ENCODE measurements at regions not wholly inside any gene's neighbourhood (a gene's known extent, or its start where the extent isn't known, plus 50 kb on each side); places are given as distances from the start of the nearest gene placed in this dataset.

DNA sequence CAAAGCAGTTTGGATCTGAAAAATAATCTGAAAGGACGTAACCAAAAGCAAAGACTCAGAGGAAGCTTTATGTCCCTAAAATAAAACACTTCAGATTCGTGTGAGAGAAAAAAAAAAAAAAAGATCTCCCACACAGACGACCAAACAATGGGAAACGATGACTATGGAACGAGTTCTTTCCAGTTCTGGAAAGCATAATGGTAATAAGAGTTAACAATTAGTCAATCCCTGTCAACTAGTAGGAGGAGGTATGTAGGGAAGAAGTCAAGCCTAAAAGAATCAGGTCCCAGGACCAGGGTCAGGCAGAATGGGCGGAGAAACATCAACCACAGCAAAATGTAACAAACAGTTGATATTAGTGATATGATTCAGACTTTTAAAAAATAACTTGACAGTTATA lies 170.3 kb upstream of the SETBP1 start:
- TF ChIP-seq, protein P1, sequence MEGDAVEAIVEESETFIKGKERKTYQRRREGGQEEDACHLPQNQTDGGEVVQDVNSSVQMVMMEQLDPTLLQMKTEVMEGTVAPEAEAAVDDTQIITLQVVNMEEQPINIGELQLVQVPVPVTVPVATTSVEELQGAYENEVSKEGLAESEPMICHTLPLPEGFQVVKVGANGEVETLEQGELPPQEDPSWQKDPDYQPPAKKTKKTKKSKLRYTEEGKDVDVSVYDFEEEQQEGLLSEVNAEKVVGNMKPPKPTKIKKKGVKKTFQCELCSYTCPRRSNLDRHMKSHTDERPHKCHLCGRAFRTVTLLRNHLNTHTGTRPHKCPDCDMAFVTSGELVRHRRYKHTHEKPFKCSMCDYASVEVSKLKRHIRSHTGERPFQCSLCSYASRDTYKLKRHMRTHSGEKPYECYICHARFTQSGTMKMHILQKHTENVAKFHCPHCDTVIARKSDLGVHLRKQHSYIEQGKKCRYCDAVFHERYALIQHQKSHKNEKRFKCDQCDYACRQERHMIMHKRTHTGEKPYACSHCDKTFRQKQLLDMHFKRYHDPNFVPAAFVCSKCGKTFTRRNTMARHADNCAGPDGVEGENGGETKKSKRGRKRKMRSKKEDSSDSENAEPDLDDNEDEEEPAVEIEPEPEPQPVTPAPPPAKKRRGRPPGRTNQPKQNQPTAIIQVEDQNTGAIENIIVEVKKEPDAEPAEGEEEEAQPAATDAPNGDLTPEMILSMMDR (IDR thresholded peaks at IDR 0.05): no peak
- no peak overlapping the region for H3K4me3 ChIP-seq
- H3K27ac ChIP-seq: no peak overlapping the region
- no peak for DNase-seq (ENCODE audit: low spot score)

- TF ChIP-seq, protein P1 (IDR thresholded peaks at IDR 0.05): no peak
- no peak overlapping the region for H3K4me3 ChIP-seq
- H3K27ac ChIP-seq: no peak overlapping the region
- no peak for DNase-seq (ENCODE audit: low spot score)
Measured at GRCh38 chr18:44513233-44513632, 167.5 kb upstream of the SETBP1 start.

- TF ChIP-seq, protein P1 (IDR thresholded peaks at IDR 0.05): no peak
- Histone ChIP-seq H3K27ac (no peak overlapping the region), H3K4me3 (no peak overlapping the region)
- DNase-seq (ENCODE audit: low spot score): no peak
Measured at GRCh38 chr18:44514106-44514505, 166.6 kb upstream of the SETBP1 start.

- DNase-seq (ENCODE audit: low spot score): no peak
- Histone ChIP-seq H3K4me3 (no peak overlapping the region), H3K27ac (no peak overlapping the region)
- TF ChIP-seq, protein P1 (IDR thresholded peaks at IDR 0.05): no peak
Measured at GRCh38 chr18:44514766-44515165, 165.9 kb upstream of the SETBP1 start.

DNA sequence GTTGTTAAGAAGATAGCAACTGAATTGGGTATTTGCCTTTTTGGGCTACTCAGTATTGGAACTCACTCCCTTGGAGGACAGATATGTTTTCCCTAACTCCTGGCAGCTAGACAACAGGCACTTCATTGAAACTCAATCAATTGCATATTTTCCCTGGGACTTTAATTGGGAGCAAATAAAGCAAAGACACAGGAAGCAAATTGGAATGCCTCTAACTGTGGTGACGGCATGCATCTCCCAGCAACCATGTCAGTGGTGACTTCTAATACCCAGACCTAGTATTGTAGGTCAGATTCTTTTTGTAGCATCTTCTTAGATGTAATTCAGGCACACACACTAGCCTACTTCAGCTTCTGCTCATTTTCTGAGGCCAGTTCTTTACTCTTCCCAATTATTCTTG lies 164.2 kb upstream of the SETBP1 start:
- TF ChIP-seq, protein P1 (IDR thresholded peaks at IDR 0.05): no peak
- Histone ChIP-seq H3K4me3 (no peak overlapping the region), H3K27ac (no peak overlapping the region)
- no peak for DNase-seq (ENCODE audit: low spot score)

DNA sequence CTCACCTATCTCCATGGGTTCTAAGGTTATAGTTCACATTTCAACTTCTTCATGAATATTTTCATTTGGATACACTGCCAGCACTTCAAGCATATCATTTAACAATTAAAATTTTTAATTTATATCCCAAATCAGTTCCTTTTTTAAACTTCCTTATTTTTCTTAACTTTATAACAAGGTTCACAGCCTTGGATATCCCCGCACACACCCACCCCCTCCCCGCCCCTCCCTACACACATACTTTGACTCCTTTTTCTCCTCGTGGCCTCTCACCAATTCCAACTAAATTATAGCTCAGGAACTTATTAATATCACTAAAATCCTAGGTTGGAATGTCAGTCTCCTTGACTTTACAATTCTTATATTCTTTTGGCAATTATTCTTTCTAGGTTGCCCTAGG lies 163.6 kb upstream of the SETBP1 start:
- Histone ChIP-seq H3K4me3 (no peak overlapping the region), H3K27ac (no peak overlapping the region)
- TF ChIP-seq, protein P1 (IDR thresholded peaks at IDR 0.05): no peak
- no peak for DNase-seq (ENCODE audit: low spot score)

DNA sequence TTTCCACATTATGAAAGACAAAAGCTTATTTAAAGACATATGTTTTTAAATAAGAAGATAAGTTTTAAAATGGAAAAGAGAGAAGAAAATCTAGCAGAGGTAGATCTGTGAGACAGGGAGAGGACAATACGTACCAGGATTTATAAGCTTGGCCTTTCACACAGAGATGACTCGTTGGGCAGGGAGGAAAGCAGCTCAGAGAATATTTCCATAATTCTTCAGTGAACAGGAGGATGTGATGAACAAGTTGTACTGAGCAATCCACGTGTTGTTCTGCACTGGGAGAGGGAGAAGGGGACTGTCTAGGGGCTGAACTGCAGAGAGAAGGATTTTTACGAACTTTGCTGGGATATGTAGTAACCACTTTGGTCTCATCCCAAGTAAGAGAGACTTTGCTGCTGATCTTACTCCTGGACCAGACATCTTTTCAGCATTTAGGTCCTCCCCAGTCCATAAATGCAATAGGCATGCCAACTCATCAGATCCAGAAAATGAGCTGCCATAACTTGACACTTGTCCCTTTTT lies 162.5 kb upstream of the SETBP1 start:
- TF ChIP-seq, protein P1 (IDR thresholded peaks at IDR 0.05): no peak
- H3K4me3 ChIP-seq: no peak overlapping the region
- no peak for DNase-seq (ENCODE audit: low spot score)
- H3K27ac ChIP-seq: no peak overlapping the region

All from coronary artery (tissue), 2 donors.